ENCODE measurements at regions not wholly inside any gene's neighbourhood (a gene's known extent, or its start where the extent isn't known, plus 50 kb on each side); places are given as distances from the start of the nearest gene placed in this dataset.

DNA sequence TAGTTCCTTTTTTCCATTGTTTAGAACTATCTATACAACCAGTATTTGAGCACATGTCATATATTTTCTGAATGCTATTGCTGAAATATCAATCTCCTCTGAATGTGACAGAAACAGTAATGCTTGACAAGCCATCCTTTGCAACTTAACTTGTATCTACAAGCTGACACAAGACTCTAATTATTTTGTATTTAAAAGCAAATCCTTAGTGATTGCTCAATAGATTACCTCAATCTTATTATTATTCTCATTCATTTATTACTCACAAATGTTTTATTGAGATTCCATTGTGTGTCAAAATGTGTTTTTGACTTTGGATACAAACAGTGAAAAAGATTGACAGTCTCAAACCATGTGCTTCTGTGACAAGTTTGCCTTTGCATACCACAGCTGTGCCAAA is 787.8 kb upstream of the PRR20A start:
- TF ChIP-seq, protein P1, sequence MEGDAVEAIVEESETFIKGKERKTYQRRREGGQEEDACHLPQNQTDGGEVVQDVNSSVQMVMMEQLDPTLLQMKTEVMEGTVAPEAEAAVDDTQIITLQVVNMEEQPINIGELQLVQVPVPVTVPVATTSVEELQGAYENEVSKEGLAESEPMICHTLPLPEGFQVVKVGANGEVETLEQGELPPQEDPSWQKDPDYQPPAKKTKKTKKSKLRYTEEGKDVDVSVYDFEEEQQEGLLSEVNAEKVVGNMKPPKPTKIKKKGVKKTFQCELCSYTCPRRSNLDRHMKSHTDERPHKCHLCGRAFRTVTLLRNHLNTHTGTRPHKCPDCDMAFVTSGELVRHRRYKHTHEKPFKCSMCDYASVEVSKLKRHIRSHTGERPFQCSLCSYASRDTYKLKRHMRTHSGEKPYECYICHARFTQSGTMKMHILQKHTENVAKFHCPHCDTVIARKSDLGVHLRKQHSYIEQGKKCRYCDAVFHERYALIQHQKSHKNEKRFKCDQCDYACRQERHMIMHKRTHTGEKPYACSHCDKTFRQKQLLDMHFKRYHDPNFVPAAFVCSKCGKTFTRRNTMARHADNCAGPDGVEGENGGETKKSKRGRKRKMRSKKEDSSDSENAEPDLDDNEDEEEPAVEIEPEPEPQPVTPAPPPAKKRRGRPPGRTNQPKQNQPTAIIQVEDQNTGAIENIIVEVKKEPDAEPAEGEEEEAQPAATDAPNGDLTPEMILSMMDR (IDR thresholded peaks at IDR 0.05; ENCODE audit: low read depth, low read length, missing control alignments), result no peak
- in situ Hi-C loops (cut with HindIII; ENCODE audit: low pct_ligation_motif_present, low sequenced_read_pairs), result no loop called here
- Histone ChIP-seq H3K4me3 (ENCODE audit: low read depth, low read length) (no peak overlapping the region), H3K27ac (no peak overlapping the region), H3K36me3 (replicated peaks) (no peaks in the 10 kb centered on the region), H3K27me3 (replicated peaks) (no peaks in the 10 kb centered on the region)
- no peak for DNase-seq

DNA sequence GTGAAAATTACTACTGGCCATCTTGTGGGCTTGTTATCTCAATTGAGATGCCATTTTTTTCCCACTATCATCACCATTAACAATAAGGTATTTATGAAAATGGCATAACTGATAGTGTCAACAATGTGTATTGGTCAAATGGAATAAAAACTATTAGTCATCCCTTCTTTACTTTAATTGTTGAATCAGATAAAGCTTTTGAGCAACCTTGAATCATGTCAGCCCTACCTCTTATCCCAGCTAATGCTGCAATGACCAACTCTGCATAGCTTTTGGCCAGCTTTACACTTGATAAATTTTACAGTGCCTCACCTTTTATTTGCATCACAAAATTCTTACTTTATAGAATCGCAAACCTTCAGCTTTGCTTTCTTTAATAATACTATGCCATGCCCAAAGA is 784.0 kb upstream of the PRR20A start:
- in situ Hi-C loops (cut with HindIII; ENCODE audit: low pct_ligation_motif_present, low sequenced_read_pairs), result no loop called here
- TF ChIP-seq, protein P1 (IDR thresholded peaks at IDR 0.05; ENCODE audit: low read depth, low read length, missing control alignments), result no peak
- Histone ChIP-seq H3K27me3 (replicated peaks) (no peaks in the 10 kb centered on the region), H3K27ac (no peak overlapping the region), H3K4me3 (ENCODE audit: low read depth, low read length) (no peak overlapping the region), H3K36me3 (replicated peaks) (no peaks in the 10 kb centered on the region)
- DNase-seq, result no peak

DNA sequence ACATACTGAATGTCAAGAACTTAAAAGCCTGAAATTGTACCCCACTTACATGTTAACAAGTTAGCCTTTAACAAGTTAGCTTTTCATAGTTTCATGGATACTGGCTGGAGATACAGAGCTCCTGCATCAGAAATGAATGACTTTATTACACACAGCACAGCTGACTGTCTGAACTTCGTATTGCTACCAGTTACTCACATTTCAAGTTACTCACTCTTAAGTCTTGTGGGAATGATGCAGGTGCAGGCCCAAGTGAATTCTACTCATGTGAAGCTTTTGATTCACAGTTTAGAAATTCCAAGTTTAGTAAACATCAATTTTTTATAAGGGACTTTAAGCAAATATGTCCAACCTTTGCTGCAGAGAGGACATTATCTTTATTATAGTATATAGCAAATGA is 762.2 kb upstream of the PRR20A start:
- no peaks in the 10 kb centered on the region for H3K27me3 ChIP-seq (replicated peaks)
- TF ChIP-seq, protein P1 (IDR thresholded peaks at IDR 0.05; ENCODE audit: low read depth, low read length, missing control alignments), result no peak
- no peak overlapping the region for H3K4me3 ChIP-seq (ENCODE audit: low read depth, low read length)
- DNase-seq, result no peak
- no peak overlapping the region for H3K27ac ChIP-seq
- no peaks in the 10 kb centered on the region for H3K36me3 ChIP-seq (replicated peaks)
- in situ Hi-C loops (cut with HindIII; ENCODE audit: low pct_ligation_motif_present, low sequenced_read_pairs), result no loop called here

DNA sequence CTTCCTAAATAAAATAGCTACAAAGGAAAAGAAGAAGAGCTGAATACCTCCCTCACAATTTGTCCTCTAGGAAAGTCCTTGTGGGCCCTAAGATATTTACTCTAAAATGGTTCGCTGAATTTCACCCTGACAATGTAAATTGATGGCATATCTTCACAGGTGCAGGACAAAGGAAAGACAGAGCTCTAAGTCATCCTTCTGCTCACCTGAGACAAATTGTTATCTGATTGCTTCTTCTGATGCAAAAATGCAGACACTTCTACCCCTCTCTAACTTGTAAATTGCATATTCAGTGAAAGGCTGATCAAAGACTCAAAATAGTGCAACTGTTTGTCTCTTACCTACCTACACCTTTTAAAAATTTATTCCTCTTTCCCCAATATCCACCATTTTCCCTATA is 747.2 kb upstream of the PRR20A start:
- in situ Hi-C loops (cut with HindIII; ENCODE audit: low pct_ligation_motif_present, low sequenced_read_pairs), result no loop called here
- TF ChIP-seq, protein P1 (IDR thresholded peaks at IDR 0.05; ENCODE audit: low read depth, low read length, missing control alignments), result no peak
- Histone ChIP-seq H3K27me3 (replicated peaks) (no peaks in the 10 kb centered on the region), H3K4me3 (ENCODE audit: low read depth, low read length) (no peak overlapping the region), H3K27ac (no peak overlapping the region), H3K36me3 (replicated peaks) (no peaks in the 10 kb centered on the region)
- DNase-seq, result no peak

DNA sequence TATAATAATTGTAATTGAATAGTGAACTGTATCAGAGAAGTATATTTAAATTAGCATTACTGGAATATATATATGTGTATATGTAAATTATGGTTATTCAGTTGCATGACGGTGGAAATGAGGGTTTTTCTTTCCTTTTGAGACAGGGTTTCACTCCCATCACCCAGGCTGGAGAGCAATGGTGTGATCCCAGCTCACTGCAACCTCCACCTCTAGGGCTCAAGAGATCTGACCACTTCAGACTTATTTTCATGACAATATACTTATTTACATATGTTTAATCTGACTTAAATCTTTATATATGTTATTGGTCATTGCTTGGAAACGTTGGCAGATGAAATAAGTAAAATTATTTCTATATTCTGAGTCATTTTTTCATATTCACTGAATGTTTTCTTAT is 744.4 kb upstream of the PRR20A start:
- in situ Hi-C loops (cut with HindIII; ENCODE audit: low pct_ligation_motif_present, low sequenced_read_pairs), result no loop called here
- TF ChIP-seq, protein P1 (IDR thresholded peaks at IDR 0.05; ENCODE audit: low read depth, low read length, missing control alignments), result no peak

DNA sequence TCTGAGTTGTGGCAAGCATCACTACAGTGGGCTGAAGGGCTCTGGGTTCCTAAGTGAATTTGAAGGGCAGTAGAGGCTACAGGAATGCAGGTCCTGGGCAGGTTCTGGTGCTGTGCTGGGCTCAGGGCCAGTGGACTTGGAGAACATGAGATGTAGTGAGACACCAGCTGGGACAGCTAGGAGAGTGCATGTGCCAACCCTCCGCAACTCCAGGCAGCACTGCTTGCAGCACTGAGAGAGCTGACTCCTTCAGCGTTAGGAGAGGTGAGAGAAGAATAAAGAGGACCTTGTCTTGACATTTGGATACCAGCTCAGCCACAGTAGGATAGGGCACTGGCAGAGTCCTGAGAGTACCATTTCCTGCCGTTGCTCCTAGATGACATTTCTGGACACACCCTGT is 739.9 kb upstream of the PRR20A start:
- H3K4me3 ChIP-seq (ENCODE audit: low read depth, low read length), result no peak overlapping the region
- H3K27me3 ChIP-seq (replicated peaks), result no peaks in the 10 kb centered on the region
- DNase-seq, result no peak
- TF ChIP-seq, protein P1 (IDR thresholded peaks at IDR 0.05; ENCODE audit: low read depth, low read length, missing control alignments), result no peak
- H3K36me3 ChIP-seq (replicated peaks), result no peaks in the 10 kb centered on the region
- in situ Hi-C loops (cut with HindIII; ENCODE audit: low pct_ligation_motif_present, low sequenced_read_pairs), result no loop called here
- no peak overlapping the region for H3K27ac ChIP-seq

More for the DNA sequence above, 744.4 kb upstream of the PRR20A start:
- Histone ChIP-seq H3K4me3 (ENCODE audit: low read depth, low read length) (no peak overlapping the region), H3K27me3 (replicated peaks) (no peaks in the 10 kb centered on the region), H3K27ac (no peak overlapping the region), H3K36me3 (replicated peaks) (no peaks in the 10 kb centered on the region)
- DNase-seq, result no peak
